ENCODE measurements at regions not wholly inside any gene's neighbourhood (a gene's known extent, or its start where the extent isn't known, plus 50 kb on each side); places are given as distances from the start of the nearest gene placed in this dataset.

DNA sequence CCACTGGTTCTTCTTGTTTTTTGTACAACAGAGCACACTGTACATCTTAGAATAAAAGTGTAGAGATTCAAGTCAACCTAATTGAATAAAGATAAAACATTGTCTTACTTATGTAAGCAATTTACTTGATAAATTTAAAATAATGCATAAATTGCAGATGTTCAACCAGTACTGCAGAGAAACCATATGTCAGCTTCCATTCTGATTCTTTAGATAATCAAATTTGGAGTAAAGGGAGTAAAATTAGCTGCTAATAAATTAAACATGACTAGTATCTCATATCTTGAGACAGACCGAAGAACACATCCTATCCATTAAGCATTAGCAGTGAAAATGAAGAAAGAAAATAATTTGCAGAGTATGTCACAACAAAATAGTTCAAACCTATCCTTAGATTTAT lies 261.2 kb downstream of the GASK1B start:
- Histone ChIP-seq H3K4me1 (ENCODE audit: insufficient read depth, low read length) (no peaks in the 10 kb centered on the region), H3K9me3 (ENCODE audit: control insufficient read depth in 1 of 2, insufficient read depth in 1 of 2, low read length in 2 of 2) (no peaks in the 10 kb centered on the region), H3K27me3 (ENCODE audit: control insufficient read depth in 1 of 2, insufficient read depth in 2 of 2, low read length in 2 of 2) (no peaks in the 10 kb centered on the region), H3K36me3 (ENCODE audit: insufficient read depth, low read length) (no peaks in the 10 kb centered on the region), H3K27ac (ENCODE audit: low read depth in 1 of 2, low read length in 2 of 2) (no peak overlapping the region), H3K4me3 (ENCODE audit: low read length) (no peak overlapping the region)
- DNase-seq (no peak), ATAC-seq (ENCODE audit: poor library complexity) (no peak)
- Mint-ChIP-seq H3K9me3 (no peaks in the 10 kb centered on the region), H3K36me3 (ENCODE audit: low read depth) (no peaks in the 10 kb centered on the region), H3K4me3 (no peak overlapping the region), H3K27me3 (no peaks in the 10 kb centered on the region), H3K4me1 (ENCODE audit: low read depth) (no peaks in the 10 kb centered on the region), H3K27ac (no peak overlapping the region)
- POLR2A ChIA-PET: no interaction called here
- CTCF ChIA-PET: no interaction called here
- intact Hi-C loops (cut with DNase I, micrococcal nuclease): no loop called here
- TF ChIP-seq, protein P1, sequence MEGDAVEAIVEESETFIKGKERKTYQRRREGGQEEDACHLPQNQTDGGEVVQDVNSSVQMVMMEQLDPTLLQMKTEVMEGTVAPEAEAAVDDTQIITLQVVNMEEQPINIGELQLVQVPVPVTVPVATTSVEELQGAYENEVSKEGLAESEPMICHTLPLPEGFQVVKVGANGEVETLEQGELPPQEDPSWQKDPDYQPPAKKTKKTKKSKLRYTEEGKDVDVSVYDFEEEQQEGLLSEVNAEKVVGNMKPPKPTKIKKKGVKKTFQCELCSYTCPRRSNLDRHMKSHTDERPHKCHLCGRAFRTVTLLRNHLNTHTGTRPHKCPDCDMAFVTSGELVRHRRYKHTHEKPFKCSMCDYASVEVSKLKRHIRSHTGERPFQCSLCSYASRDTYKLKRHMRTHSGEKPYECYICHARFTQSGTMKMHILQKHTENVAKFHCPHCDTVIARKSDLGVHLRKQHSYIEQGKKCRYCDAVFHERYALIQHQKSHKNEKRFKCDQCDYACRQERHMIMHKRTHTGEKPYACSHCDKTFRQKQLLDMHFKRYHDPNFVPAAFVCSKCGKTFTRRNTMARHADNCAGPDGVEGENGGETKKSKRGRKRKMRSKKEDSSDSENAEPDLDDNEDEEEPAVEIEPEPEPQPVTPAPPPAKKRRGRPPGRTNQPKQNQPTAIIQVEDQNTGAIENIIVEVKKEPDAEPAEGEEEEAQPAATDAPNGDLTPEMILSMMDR (IDR thresholded peaks at IDR 0.05): no peak

GRCh38 chr4:157908691-157909090 lies 264.1 kb downstream of the GASK1B start:
- no peaks in the 10 kb centered on the region for H3K36me3 Mint-ChIP-seq (ENCODE audit: low read depth)

GRCh38 chr4:157908031-157908430 lies 264.8 kb downstream of the GASK1B start:
- H3K36me3 Mint-ChIP-seq (ENCODE audit: low read depth): no peaks in the 10 kb centered on the region
- no peak for DNase-seq
- no peak overlapping the region for H3K4me3 ChIP-seq (ENCODE audit: low read length)
- H3K36me3 ChIP-seq (ENCODE audit: insufficient read depth, low read length): no peaks in the 10 kb centered on the region
- H3K9me3 ChIP-seq (ENCODE audit: control insufficient read depth in 1 of 2, insufficient read depth in 1 of 2, low read length in 2 of 2): no peaks in the 10 kb centered on the region
- H3K27ac Mint-ChIP-seq: no peak overlapping the region
- POLR2A ChIA-PET: no interaction called here
- intact Hi-C loops (cut with DNase I, micrococcal nuclease): no loop called here
- no peaks in the 10 kb centered on the region for H3K27me3 ChIP-seq (ENCODE audit: control insufficient read depth in 1 of 2, insufficient read depth in 2 of 2, low read length in 2 of 2)
- no peaks in the 10 kb centered on the region for H3K4me1 ChIP-seq (ENCODE audit: insufficient read depth, low read length)
- CTCF ChIA-PET: no interaction called here
- H3K27ac ChIP-seq (ENCODE audit: low read depth in 1 of 2, low read length in 2 of 2): no peak overlapping the region
- no peaks in the 10 kb centered on the region for H3K9me3 Mint-ChIP-seq
- no peak overlapping the region for H3K4me3 Mint-ChIP-seq
- ATAC-seq (ENCODE audit: poor library complexity): no peak
- H3K27me3 Mint-ChIP-seq: no peaks in the 10 kb centered on the region
- H3K4me1 Mint-ChIP-seq (ENCODE audit: low read depth): no peaks in the 10 kb centered on the region
- TF ChIP-seq, protein P1 (IDR thresholded peaks at IDR 0.05): no peak

More at GRCh38 chr4:157908691-157909090, 264.1 kb downstream of the GASK1B start:
- TF ChIP-seq, protein P1 (IDR thresholded peaks at IDR 0.05): no peak
- H3K36me3 ChIP-seq (ENCODE audit: insufficient read depth, low read length): no peaks in the 10 kb centered on the region
- POLR2A ChIA-PET: no interaction called here
- intact Hi-C loops (cut with DNase I, micrococcal nuclease): no loop called here
- no peak for DNase-seq
- Mint-ChIP-seq H3K4me1 (ENCODE audit: low read depth) (no peaks in the 10 kb centered on the region), H3K27ac (no peak overlapping the region), H3K27me3 (no peaks in the 10 kb centered on the region), H3K4me3 (no peak overlapping the region), H3K9me3 (no peaks in the 10 kb centered on the region)
- no peaks in the 10 kb centered on the region for H3K27me3 ChIP-seq (ENCODE audit: control insufficient read depth in 1 of 2, insufficient read depth in 2 of 2, low read length in 2 of 2)
- CTCF ChIA-PET: no interaction called here
- no peaks in the 10 kb centered on the region for H3K9me3 ChIP-seq (ENCODE audit: control insufficient read depth in 1 of 2, insufficient read depth in 1 of 2, low read length in 2 of 2)
- no peak for ATAC-seq (ENCODE audit: poor library complexity)
- no peak overlapping the region for H3K4me3 ChIP-seq (ENCODE audit: low read length)
- no peaks in the 10 kb centered on the region for H3K4me1 ChIP-seq (ENCODE audit: insufficient read depth, low read length)
- H3K27ac ChIP-seq (ENCODE audit: low read depth in 1 of 2, low read length in 2 of 2): no peak overlapping the region
